Uterus (tissue), 2 donors: ENCODE measurements at regions not wholly inside any gene's neighbourhood (a gene's known extent, or its start where the extent isn't known, plus 50 kb on each side); places are given as distances from the start of the nearest gene placed in this dataset.
"Not testable (repeated sequence)": the region's sequence is repeated elsewhere in the genome, so short reads cannot be mapped to it uniquely, and the experiment has no call there.

Source experiments
- POLR2A ChIP-seq, 2 donors: fragments of 450-650 bp; IDR thresholded peaks; one replicate each; pipeline ENCODE4 v1.6.1; 2016; ENCODE audit warnings: antibody characterized with exemption in 2 of 2, mild to moderate bottlenecking in 1 of 2, moderate library complexity in 1 of 2
- TF ChIP-seq, protein P1 (sequence below), 4 experiments: fragments of 200-600 bp in 2 of 4; fragments of 450-650 bp in 2 of 4; sonication (generic) in 2 of 4; IDR thresholded peaks; one replicate each; pipeline ENCODE4 v1.5.1; 2016 to 2019; ENCODE audit warnings: antibody characterized with exemption in 4 of 4, mild to moderate bottlenecking in 2 of 4, moderate library complexity in 1 of 4

DNA sequence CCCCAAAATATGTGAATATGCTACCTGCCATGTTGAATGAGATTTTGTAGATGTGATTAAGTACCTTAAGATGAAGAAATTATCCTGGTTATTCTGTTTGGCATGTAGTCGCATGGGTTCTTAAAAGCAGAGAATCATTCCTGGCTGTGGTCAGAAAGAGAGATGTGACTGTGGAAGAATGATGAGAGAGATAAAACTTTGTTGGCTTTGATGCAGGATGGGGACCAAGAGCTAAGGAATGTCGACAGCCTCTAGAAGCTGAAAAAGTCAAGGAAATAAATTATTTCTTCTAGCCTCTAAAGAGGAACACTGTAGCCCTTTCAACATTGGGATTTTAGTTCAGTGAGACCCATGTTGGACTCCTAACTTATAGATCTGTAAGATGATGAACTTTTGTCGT lies 584.0 kb downstream of the PRIM2 start:
- TF ChIP-seq, protein P1, sequence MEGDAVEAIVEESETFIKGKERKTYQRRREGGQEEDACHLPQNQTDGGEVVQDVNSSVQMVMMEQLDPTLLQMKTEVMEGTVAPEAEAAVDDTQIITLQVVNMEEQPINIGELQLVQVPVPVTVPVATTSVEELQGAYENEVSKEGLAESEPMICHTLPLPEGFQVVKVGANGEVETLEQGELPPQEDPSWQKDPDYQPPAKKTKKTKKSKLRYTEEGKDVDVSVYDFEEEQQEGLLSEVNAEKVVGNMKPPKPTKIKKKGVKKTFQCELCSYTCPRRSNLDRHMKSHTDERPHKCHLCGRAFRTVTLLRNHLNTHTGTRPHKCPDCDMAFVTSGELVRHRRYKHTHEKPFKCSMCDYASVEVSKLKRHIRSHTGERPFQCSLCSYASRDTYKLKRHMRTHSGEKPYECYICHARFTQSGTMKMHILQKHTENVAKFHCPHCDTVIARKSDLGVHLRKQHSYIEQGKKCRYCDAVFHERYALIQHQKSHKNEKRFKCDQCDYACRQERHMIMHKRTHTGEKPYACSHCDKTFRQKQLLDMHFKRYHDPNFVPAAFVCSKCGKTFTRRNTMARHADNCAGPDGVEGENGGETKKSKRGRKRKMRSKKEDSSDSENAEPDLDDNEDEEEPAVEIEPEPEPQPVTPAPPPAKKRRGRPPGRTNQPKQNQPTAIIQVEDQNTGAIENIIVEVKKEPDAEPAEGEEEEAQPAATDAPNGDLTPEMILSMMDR (IDR thresholded peaks at IDR 0.05), result not testable (repeated sequence)
- TF ChIP-seq POLR2A (IDR thresholded peaks at IDR 0.05), result not testable (repeated sequence)
